CD4-positive, alpha-beta T cell treated with Interferon alpha-2 for 1 hour (primary cell): ENCODE measurements at regions not wholly inside any gene's neighbourhood (a gene's known extent, or its start where the extent isn't known, plus 50 kb on each side); places are given as distances from the start of the nearest gene placed in this dataset.
A peak's percentile ranks its signal among the peaks of the same experiment; 100 is the strongest.

Experiments
- DNase-seq, 2 donors: peaks; one replicate each; pipeline ENCODE4 v3.0.0-alpha.2; 2020 to 2022

DNA sequence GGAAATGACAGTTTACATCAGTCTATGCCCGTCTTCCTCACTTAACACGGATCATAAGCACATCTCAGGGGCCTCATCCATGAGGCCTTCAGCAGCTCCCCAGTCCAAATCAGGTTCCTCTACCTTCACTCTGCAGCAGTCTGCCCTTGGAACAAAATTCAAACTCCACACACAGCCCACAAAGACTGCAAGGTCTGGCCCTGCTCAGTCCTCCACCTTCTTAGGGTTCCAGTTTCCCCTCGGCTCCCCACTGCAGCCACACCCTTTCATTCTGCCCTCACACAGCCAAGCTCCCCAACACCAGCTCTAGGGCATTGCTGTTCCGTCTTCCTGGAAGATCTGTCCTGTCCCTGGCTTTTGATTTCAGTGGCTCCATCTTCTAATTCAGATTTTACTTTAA, 95.2 kb upstream of the IQSEC1 start:
- DNase-seq: no peak

DNA sequence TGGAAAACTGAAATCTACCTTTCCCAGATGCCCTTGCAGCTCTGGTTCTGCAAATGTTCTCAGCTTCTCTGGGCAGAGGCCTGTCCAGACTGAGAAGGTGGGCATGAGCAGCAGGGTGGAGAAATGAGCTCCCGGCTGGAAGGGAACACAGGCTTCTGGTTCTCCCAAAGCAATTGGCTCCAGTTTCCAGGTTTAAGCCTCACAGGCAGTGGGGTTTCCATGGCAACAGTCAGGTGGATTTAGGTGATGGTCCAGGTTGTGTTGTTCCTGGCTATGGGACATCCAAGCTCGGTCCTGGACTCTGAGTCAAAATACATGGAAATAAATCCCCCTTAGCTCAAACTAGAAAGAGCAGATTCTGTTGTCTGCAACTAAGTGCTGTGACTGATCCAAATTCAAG, 94.6 kb upstream of the IQSEC1 start:
- no peak for DNase-seq

DNA sequence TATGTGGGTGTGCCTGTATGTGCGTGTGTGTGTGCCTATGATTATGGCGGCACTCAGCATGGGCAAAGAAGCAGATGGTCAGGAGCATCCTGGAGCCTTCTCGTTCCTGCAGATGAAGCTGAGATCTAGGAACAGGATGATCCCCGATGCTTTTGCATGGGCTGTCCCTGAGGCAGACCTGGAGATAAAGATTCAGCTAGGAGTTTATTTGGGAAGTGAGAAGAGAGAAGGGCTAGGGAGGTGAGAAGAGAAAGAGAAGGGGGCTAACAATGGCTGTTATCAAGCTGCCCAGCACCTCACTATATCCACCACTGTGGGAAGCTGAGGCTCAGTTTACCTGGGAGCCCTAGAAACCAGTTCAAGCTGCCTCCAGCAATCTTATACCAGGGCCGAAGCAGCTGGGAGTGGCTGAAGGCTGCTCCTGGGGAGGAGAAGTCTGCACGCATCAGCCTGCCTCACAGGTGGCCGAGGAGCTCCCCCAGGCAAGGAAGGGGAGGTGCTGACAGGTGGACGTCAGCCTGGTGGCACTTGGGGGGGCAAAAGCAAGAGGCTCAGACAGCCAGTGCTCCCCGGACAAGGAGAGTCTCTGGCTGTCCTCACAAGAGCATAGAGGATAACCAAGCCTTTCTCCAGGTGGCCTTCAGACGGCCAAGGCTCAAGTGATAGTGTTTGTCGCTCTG, 94.0 kb upstream of the IQSEC1 start:
- no peak for DNase-seq

DNA sequence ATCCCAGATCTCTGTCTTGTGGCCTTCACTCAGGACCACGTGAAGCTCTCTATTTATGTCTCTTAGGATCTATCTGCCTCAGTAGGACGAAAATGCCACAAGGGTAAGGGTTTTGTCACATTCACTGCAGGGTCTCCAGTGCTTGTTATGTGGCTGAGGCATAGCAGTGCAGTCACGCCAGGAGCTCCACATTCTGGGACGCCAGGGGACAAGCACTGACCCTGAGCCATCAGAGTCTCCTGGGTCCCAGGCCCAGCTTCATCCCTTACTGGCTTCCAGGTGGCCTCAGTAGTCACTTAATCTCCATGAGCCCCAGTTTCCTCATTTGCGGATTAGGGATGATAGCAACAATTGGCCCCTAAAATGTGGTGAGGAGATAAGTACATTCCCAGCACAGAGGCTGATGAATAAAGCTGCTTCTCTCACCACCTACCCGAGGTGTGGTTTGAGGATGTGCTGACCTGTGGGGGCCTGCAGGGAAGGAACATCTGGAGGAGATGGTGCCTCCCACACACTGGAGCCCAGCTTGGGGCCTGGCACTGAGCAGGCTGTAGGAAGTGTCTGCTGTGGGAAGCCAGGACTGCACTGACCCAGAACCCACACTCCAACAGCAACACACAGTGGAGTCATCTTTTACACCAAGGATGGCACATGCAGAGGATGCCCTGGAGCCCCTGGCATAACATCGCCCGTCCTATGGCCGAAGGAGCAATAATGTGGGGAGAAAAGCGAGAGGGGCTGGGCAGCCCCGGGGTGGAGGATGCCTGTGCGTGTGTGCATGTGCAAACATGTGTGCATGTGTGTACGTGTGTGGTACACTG, 93.2 kb upstream of the IQSEC1 start:
- DNase-seq: no peak

DNA sequence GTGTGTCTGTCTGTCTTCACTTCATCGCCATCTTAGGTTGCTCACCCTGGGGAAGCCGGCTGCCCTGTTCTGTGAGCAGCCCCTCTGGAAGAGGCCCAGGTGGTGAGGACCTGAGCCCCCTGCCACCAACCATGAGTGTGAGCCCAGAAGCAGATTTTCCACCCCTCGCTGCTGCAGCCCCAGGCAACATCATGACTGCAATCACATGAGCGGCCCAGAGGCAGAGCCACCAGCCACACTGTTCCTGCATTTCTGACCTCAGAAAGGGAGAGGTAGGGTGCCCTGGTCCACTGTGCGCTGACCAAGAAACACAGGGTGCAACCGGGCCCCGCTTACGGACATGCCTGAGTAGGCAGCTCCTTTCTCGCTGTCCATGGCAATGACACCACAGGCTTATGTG, 92.3 kb upstream of the IQSEC1 start:
- DNase-seq: no peak

DNA sequence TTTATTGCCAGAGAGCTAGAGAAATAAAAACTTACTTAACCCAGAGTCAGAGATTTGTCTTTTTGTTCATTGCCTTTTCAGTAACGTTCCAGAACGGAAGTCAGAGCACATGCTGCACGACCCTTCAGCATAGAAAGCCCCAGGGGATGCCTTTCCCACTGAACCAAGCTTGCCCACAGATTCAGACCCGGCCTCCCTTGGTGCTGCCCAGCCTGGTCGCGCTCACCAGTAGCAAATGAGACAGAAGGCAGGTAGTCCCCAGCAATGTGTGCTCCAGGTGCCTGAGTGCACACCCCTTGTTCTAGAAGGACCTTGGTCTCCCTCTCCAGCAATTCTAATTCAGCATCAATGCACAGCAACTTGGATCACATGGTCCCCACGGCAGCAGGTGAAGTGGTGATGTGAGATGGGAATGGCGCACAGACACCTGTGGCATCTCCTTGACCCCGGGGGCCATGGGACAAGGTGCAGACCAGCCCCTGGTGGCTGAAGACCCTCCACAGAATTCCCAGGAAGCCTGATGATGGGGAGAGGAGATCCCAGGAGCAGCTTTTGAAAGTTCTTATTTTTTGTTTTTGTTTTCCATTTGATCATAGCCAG, 91.8 kb upstream of the IQSEC1 start:
- no peak for DNase-seq

DNA sequence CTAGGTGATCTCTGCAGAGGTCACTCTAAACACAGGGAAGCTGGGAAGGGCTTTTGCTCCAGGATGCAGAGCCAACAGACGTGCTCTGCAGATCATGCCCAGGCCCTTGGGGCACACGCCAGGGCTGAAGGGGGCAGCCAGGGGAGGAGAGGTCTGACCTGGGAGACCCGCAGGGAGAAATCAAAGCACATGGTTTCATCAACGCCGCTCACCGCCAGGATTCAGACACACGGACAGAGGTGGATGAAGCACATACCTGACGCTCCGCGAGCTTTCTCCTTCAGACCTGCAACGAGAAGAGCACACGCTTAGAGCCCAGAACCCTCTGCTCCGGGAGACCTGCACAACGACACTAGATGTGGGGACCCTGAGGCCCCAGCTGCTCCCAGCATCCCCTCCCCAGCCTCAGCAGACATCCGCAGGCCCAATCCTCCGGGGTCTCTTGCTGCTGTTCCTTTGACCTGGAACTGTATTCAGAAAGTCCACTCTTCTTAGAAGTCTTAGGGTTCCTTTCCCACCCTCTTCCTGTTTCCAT, 90.7 kb upstream of the IQSEC1 start:
- no peak for DNase-seq

DNA sequence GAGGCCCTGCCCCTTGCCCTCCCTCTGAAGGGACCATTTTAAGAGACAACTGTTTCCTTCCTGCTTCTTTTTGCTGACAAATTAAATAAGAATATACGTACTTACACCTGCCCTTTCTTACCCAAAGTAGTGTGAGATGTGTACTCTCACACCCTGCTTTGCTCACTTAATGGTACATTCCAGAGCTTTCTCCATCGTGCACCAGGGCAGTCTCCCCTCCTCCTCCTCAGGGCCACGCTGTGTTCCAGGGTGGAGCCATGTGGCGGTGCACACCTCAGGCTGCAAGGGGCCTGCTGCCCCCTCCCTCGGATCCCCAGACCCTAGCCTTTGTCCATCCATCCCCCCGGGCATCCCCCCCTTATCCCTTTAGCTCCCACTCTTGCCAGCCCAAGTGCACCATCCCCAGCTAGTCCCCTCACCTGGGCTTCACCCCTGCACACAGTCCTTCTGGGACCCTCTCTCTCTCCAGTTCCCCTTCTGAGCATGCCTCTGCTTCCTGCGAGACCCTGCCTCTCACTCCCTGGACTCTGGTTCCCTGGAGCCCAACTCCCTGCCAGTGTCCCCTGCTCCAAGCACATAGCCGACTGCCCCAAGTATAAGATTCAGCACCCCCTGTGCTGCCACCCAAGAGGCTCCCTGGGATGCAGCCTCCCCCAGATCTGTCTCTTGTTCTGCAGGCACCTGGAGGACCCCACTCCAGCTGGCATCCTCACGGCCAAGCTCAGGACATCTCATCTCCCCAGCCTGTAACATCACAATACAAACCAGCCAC, 89.5 kb upstream of the IQSEC1 start:
- DNase-seq: no peak

DNA sequence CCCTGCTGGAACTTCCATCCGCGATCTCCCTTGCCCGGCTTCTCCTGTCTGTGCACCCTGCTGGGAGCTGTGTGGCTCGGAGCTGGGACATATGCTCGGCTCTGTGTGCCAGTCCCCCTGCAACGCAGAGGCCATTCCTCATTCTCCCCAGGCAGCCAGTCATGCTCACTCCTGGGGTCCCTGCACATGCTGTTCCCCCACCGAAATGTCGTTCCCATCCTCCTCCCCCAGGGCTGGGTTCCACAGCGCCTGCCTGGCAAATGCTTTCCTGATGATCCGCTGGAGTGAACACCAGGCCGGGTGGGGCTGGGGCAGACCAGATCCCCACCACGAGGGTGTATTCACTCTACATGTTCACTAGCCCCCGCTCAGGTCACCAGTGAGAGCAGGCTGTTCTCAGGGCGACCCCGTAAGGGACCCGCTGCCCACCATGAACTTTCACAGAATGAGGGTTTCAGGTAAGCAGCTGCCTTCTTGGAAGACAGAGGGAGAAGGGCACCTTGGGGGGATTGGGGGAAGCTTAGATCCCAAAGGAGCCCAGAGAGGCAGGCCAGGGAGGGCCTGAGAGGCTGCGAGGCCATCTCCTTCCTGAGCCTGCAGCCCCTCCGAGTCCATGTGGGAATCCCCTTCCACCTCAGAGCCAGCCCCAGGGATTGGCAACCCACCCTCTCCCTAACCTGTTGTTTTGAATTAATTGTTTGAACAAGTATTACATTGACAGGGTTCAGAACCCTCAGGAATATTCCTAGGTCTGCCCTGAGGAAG, 88.7 kb upstream of the IQSEC1 start:
- DNase-seq: no peak

DNA sequence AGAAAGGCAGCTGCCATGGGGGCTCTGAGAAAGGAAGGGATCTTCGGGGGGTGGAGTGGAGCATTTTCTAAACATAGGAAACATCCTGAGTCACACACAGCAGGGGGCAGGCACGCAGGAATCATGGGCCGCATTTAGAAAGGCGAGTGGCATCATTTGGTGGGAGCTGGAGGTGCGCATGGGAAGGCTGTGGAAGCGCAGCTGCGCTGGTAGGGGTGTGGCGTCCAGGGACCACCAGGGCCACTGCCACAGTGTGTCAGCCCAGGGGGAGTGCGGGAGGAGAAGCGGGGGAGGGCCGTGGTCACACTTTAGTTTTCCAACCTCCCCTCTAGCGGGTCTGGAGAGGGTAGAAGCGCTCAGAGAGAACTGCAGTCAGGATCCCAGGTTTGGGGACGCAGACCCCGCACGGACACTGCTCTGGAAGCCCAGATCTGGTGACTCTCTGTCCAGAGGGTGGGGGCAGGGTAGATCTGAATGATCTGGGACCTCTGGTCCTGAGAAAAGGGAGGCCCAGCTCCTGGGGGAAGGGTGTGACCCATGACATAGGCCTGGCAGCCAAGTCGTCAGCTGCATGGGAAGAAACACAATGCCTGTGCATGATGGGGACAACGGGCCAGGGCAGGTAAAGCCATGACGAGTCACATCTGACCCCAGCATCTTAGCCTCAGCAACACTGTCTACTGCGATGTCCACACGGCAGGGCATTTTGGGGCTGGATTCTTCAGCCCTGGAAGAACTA, 88.0 kb upstream of the IQSEC1 start:
- no peak for DNase-seq

DNA sequence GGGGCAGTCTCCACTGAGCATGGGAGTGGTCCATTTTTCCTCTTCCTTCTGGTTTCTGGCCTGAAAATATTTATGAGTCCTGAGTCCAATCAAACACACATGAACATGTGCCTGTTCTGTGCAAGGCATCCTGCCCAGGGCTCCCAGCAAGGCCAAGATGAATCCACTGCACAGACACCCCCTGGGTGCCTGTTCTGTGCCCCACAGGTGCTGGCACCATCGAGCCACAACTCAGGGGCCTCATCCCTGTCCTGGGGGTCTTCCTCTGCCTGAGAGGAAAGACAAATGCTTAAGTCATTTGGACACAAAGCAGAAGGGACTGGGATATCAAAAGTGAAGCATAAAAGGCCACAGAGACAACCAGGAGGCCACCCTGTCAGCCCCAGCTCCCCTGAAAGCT, 87.4 kb upstream of the IQSEC1 start:
- no peak for DNase-seq

DNA sequence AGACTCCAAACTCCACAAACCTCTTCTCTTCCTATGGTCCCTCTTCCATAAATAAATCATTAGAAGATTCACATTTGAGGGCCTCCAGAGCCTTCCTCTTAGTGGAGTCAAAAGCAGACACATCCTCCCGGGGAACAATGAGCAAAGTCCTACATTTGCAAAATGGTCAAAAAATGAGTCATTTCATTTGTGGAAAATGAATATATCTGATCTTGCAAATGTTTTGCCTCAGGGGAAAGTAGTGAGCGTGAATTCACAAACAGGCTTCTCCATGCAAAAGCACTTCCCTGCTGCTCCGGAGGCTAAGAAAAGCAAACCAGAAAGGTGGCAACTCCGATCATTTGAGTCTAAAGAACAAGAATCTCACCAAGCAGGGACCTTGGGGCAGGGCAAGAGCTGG, 86.7 kb upstream of the IQSEC1 start:
- no peak for DNase-seq

DNA sequence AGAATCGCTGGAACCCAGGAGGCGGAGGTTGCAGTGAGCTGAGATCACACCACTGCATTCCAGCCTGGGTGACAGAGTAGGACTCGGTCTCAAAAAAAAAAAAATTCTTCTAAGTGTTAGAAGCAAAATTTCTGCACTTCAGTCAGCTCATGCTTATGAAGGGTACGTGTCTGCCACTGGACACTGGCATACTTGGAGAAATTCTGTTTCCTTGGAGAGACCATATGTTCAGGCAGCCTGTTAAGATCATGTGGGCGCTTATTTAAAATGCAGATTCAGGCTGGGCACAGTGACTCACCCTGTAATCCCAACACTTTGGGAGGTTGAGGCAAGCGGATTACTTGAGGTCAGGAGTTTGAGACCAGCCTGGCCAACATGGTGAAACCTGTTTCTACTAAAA, 85.6 kb upstream of the IQSEC1 start:
- DNase-seq: no peak

DNA sequence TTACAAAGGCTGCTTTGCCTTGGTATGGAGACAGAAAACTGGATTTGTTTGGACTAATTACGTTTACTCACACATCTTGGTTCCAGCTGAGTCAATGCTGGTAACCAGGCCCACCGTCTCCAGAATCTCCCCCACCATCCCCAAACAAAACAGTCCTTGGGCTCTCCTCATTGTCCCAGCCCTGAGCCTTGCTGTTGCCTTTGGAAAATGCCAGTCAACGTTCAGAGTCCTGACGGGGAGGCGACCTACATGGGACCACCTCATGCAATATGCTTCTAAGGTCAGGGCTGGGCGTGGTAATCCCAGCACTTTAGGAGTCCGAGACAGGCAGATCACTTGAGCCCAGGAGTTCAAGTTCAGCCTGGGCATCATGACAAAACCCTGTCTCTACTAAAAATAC, 85.2 kb upstream of the IQSEC1 start:
- no peak for DNase-seq

DNA sequence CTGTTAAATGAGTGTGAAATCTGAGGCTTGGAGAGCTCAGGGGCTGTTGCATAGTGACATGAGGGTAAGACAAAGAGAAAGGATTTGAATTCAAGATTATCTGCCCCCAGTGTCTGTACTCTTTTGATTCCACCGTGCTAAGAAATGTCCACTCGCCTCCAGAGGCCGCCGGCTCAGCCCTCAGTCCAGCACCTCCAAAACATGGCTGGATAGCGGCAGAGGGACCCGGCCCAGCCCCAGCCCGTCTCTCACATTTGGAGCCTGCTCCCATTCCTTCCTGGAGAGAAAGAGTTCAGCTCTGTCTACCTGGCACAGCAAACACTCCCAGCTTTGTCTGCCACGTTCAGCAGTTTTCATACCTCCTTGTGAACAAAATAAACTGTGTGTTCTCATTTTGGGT, 84.8 kb upstream of the IQSEC1 start:
- no peak for DNase-seq

DNA sequence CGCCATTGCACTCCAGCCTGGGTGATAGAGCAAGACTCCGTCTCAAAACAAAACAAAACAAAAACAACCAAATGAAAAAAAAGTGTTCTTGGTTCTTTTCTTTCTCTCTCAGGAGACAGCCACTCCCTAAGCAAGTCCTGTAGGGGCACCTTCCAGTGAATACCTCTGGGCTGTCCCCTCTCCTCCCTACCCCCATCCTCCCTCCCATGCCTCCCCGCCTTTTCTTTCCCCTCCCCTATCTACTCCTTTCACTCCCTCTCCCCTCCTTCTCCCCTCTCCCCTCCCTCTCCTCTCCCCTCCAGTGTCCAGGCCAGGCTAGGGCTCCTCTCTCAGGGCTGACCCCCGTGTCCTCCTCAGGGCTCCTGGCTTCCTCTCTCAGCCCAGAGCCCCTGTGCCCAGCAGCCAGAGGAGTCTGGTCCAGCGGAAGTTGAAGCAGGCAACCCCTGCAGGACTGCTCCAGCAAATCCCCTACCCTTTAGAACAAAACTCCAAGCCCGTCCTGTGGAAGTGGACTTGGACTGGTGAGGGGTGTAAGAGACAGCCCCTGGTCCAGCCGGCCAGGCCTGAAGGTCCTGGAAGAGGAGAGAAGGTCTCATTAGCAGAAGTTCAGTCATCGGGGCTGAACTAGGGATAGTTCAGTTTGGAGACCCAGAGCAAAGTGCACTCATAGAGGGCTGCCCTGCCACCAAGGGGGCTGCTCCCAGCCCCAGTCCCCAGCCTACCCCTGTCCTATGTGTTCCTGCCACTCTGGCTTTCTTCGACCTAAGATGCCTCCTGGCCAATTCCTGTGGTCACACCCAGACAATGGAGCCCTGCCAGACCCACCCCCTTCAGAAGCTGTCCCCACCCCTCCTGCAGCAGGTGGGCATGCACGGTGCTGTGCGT, 79.8 kb upstream of the IQSEC1 start:
- DNase-seq: no peak

DNA sequence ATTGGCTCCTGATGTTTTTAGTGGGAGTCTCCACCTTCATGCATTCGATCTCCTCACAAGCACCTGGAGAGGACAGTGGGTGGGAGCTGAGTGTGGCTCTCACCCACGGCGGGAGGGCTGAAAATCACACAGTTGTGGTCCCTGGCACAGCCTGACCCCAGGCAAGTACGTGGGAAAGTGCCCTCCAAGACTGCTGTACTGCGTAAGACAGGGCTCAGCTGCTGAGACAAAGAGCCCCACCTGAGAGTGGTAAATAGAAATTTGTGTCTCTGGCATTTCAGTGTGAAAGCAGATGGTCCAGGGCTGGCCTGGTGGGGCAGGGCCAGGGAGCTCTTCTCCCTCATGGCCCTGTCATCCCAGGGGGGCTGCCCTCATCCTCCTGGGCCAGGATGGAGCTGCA, 77.4 kb upstream of the IQSEC1 start:
- no peak for DNase-seq

DNA sequence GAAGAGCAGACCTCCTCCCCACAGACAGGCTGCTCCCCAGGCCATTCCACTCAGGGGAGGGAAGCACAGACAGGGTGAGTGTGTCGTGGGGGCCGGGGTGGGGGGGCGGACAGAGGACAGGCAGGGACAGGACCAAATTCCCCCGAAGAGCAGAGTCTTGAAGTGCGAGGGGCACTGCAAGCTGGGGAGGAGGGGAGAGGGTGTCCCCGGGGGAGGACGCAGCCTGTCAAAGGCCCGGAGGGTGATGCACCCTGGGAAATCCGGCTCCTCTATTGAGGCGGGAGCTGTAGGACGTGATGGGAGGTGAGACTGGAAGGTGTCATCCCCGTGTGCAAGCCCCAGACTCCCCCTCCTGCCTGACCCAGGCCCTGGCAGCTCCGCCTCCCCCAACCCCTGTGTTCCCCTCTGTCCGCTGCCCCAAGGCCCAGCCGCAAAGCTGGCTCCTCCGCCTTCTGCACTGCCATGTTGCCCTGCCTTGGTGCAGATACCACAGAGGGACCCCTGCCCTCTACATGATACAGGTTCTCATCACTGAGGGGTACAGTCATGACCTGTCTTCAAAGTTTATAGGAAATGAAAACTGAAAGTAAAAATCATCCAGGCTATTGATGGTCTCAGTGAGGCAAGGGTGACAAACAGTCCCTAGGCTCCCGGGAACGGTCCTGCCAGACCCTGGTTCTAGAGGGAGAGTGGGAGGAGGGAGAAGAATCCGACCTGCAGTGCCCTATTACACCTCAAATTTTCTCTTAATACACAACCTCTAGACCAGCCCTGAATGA, 76.3 kb upstream of the IQSEC1 start:
- peak in 1 of 2 donors; percentile 47 for DNase-seq

DNA sequence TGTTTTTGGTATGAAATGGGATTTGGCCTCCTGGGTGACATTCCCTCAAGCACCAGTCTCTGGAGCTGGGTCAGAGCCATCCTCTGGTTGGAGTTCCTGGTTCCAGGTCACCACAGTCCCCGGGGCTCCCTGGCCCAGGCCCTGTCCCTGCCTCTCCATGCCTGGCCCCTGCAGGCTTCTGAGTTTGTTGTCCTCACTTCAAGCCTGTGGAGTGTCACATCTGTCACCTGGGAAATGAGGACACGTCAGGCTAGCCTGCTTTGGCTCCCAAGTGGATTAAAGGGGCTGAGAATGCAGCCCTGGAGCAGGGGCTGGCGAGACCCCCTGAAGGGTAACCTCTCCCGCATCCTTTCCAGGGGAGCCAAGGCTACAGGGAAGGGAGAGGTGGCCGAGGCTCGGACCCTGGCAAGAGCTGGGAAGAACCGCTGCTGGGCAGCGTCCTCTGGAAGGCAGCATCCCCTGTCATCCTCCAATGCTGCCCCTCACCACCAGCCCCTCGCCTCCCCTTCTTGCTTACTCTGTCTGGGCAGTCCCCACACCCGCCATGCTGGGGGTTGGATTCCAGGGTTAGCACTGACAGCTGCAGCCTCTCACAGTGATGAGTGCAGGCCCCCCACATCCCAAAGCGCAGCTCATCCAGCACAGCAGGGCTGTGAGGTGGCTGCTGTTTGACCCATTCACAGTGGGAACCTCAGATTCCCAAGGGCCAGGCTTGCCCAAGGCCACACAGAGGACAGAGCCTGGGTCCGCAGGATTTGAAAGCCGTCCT, 75.5 kb upstream of the IQSEC1 start:
- no peak for DNase-seq
